Activated CD4-positive, alpha-beta memory T cell treated with anti-CD3 and anti-CD28 coated beads for 36 hours (primary cell): ENCODE measurements at regions not wholly inside any gene's neighbourhood (a gene's known extent, or its start where the extent isn't known, plus 50 kb on each side); places are given as distances from the start of the nearest gene placed in this dataset.

Experiments used
- CTCF ChIA-PET: fragments of 350-600 bp; sonication (Branson Sonifier 250); formaldehyde crosslinking; loops from one replicate; lab custom pipeline; 2021; ENCODE audit warnings: antibody characterized with exemption, inconsistent platforms; lab: Charles Lee
- POLR2A ChIA-PET: fragments of 350-600 bp; sonication (Branson Sonifier 250); formaldehyde crosslinking; loops from one replicate; lab custom pipeline; 2021; ENCODE audit warnings: antibody characterized with exemption; lab: Charles Lee
- DNase-seq: peaks from one replicate; pipeline ENCODE4 v3.0.0-alpha.2; 2020
- H3K27ac Mint-ChIP-seq: one replicate; pipeline ENCODE4 v1.8.0; 2021; ENCODE audit warnings: mixed read lengths
- H3K27me3 Mint-ChIP-seq: one replicate; pipeline ENCODE4 v1.8.0; 2021; ENCODE audit warnings: mixed read lengths
- H3K36me3 Mint-ChIP-seq: one replicate; pipeline ENCODE4 v1.8.0; 2021; ENCODE audit warnings: mixed read lengths
- H3K4me1 Mint-ChIP-seq: one replicate; pipeline ENCODE4 v1.8.0; 2021; ENCODE audit warnings: low read depth, mixed read lengths
- H3K4me3 Mint-ChIP-seq: one replicate; pipeline ENCODE4 v1.8.0; 2021; ENCODE audit warnings: mild to moderate bottlenecking, mixed read lengths
- H3K9me3 Mint-ChIP-seq: one replicate; pipeline ENCODE4 v1.8.0; 2021; ENCODE audit warnings: mixed read lengths
- intact Hi-C: fragments of 100-400 bp; cut with micrococcal nuclease; formaldehyde crosslinking; loops from one replicate; pipeline ENCODE4 v1.15.1; 2023

- H3K9me3 Mint-ChIP-seq: peaks cover 9% of the 10 kb centered on the region
- no peak overlapping the region for H3K27ac Mint-ChIP-seq
- DNase-seq: no peak
- CTCF ChIA-PET: no interaction called here
- H3K27me3 Mint-ChIP-seq: no peaks in the 10 kb centered on the region
- no peaks in the 10 kb centered on the region for H3K36me3 Mint-ChIP-seq
- H3K4me3 Mint-ChIP-seq: no peak overlapping the region
- no peaks in the 10 kb centered on the region for H3K4me1 Mint-ChIP-seq
- POLR2A ChIA-PET: no interaction called here
- intact Hi-C loops: no loop called here
Measured at GRCh38 chr3:106755336-106755735, 621.9 kb upstream of the CCDC54 start.

GRCh38 chr3:106756901-106757300 lies 620.3 kb upstream of the CCDC54 start:
- ChIA-PET POLR2A (no interaction called here), CTCF (no interaction called here)
- DNase-seq: no peak
- H3K4me3 Mint-ChIP-seq: no peak overlapping the region
- H3K36me3 Mint-ChIP-seq: no peaks in the 10 kb centered on the region
- H3K27ac Mint-ChIP-seq: no peak overlapping the region
- H3K27me3 Mint-ChIP-seq: no peaks in the 10 kb centered on the region
- no peaks in the 10 kb centered on the region for H3K4me1 Mint-ChIP-seq
- peaks cover 9% of the 10 kb centered on the region for H3K9me3 Mint-ChIP-seq
- intact Hi-C loops: no loop called here

GRCh38 chr3:106758459-106758858 lies 618.8 kb upstream of the CCDC54 start:
- CTCF ChIA-PET: no interaction called here
- intact Hi-C loops: no loop called here
- peaks cover 9% of the 10 kb centered on the region for H3K9me3 Mint-ChIP-seq
- H3K36me3 Mint-ChIP-seq: no peaks in the 10 kb centered on the region
- no peaks in the 10 kb centered on the region for H3K4me1 Mint-ChIP-seq
- DNase-seq: no peak
- H3K27me3 Mint-ChIP-seq: no peaks in the 10 kb centered on the region
- no peak overlapping the region for H3K27ac Mint-ChIP-seq
- POLR2A ChIA-PET: no interaction called here
- H3K4me3 Mint-ChIP-seq: no peak overlapping the region

- peaks cover 6% of the 10 kb centered on the region for H3K9me3 Mint-ChIP-seq
- H3K36me3 Mint-ChIP-seq: no peaks in the 10 kb centered on the region
- ChIA-PET POLR2A (no interaction called here), CTCF (no interaction called here)
- no peaks in the 10 kb centered on the region for H3K27me3 Mint-ChIP-seq
- no peak overlapping the region for H3K4me3 Mint-ChIP-seq
- intact Hi-C loops: no loop called here
- no peaks in the 10 kb centered on the region for H3K4me1 Mint-ChIP-seq
- H3K27ac Mint-ChIP-seq: no peak overlapping the region
- DNase-seq: no peak
Measured at GRCh38 chr3:106759731-106760130, 617.5 kb upstream of the CCDC54 start.

GRCh38 chr3:106765342-106765741 lies 611.9 kb upstream of the CCDC54 start:
- no peak overlapping the region for H3K27ac Mint-ChIP-seq
- H3K9me3 Mint-ChIP-seq: no peaks in the 10 kb centered on the region
- H3K36me3 Mint-ChIP-seq: no peaks in the 10 kb centered on the region
- ChIA-PET POLR2A (no interaction called here), CTCF (no interaction called here)
- H3K4me3 Mint-ChIP-seq: no peak overlapping the region
- H3K27me3 Mint-ChIP-seq: no peaks in the 10 kb centered on the region
- no peak for DNase-seq
- intact Hi-C loops: no loop called here
- H3K4me1 Mint-ChIP-seq: no peaks in the 10 kb centered on the region

- H3K36me3 Mint-ChIP-seq: no peaks in the 10 kb centered on the region
- ChIA-PET CTCF (no interaction called here), POLR2A (no interaction called here)
- intact Hi-C loops: no loop called here
- DNase-seq: no peak
- H3K4me3 Mint-ChIP-seq: no peak overlapping the region
- no peaks in the 10 kb centered on the region for H3K9me3 Mint-ChIP-seq
- H3K4me1 Mint-ChIP-seq: no peaks in the 10 kb centered on the region
- H3K27me3 Mint-ChIP-seq: no peaks in the 10 kb centered on the region
- no peak overlapping the region for H3K27ac Mint-ChIP-seq
Measured at GRCh38 chr3:106768941-106769480, 608.2 kb upstream of the CCDC54 start.

- DNase-seq: no peak
- no peaks in the 10 kb centered on the region for H3K36me3 Mint-ChIP-seq
- intact Hi-C loops: no loop called here
- ChIA-PET POLR2A (no interaction called here), CTCF (no interaction called here)
- H3K27me3 Mint-ChIP-seq: no peaks in the 10 kb centered on the region
- no peak overlapping the region for H3K27ac Mint-ChIP-seq
- H3K9me3 Mint-ChIP-seq: no peaks in the 10 kb centered on the region
- no peaks in the 10 kb centered on the region for H3K4me1 Mint-ChIP-seq
- H3K4me3 Mint-ChIP-seq: no peak overlapping the region
Measured at GRCh38 chr3:106773795-106774194, 603.4 kb upstream of the CCDC54 start.

GRCh38 chr3:106783231-106783630 lies 594.0 kb upstream of the CCDC54 start:
- no peaks in the 10 kb centered on the region for H3K27me3 Mint-ChIP-seq
- H3K36me3 Mint-ChIP-seq: no peaks in the 10 kb centered on the region
- H3K9me3 Mint-ChIP-seq: no peaks in the 10 kb centered on the region
- intact Hi-C loops: no loop called here
- H3K4me1 Mint-ChIP-seq: no peaks in the 10 kb centered on the region
- no peak overlapping the region for H3K27ac Mint-ChIP-seq
- CTCF ChIA-PET: no interaction called here
- DNase-seq: no peak
- POLR2A ChIA-PET: no interaction called here
- no peak overlapping the region for H3K4me3 Mint-ChIP-seq

- intact Hi-C loops: no loop called here
- Mint-ChIP-seq H3K27me3 (no peaks in the 10 kb centered on the region), H3K9me3 (no peaks in the 10 kb centered on the region), H3K4me1 (no peaks in the 10 kb centered on the region), H3K4me3 (no peak overlapping the region), H3K36me3 (no peaks in the 10 kb centered on the region), H3K27ac (no peak overlapping the region)
- POLR2A ChIA-PET: no interaction called here
- CTCF ChIA-PET: no interaction called here
- DNase-seq: no peak
Measured at GRCh38 chr3:106789276-106789675, 588.0 kb upstream of the CCDC54 start.

GRCh38 chr3:106792716-106793115 lies 584.5 kb upstream of the CCDC54 start:
- Mint-ChIP-seq H3K36me3 (no peaks in the 10 kb centered on the region), H3K9me3 (no peaks in the 10 kb centered on the region), H3K27ac (no peak overlapping the region), H3K4me1 (no peaks in the 10 kb centered on the region), H3K27me3 (no peaks in the 10 kb centered on the region), H3K4me3 (no peak overlapping the region)
- DNase-seq: no peak
- intact Hi-C loops: no loop called here
- ChIA-PET POLR2A (no interaction called here), CTCF (no interaction called here)

GRCh38 chr3:106794442-106794841 lies 582.8 kb upstream of the CCDC54 start:
- POLR2A ChIA-PET: no interaction called here
- CTCF ChIA-PET: no interaction called here
- Mint-ChIP-seq H3K27ac (no peak overlapping the region), H3K27me3 (no peaks in the 10 kb centered on the region), H3K36me3 (no peaks in the 10 kb centered on the region), H3K9me3 (no peaks in the 10 kb centered on the region), H3K4me1 (no peaks in the 10 kb centered on the region), H3K4me3 (no peak overlapping the region)
- DNase-seq: no peak
- intact Hi-C loops: no loop called here

GRCh38 chr3:106795553-106795952 lies 581.7 kb upstream of the CCDC54 start:
- CTCF ChIA-PET: no interaction called here

GRCh38 chr3:106797461-106797860 lies 579.8 kb upstream of the CCDC54 start:
- POLR2A ChIA-PET: no interaction called here
- Mint-ChIP-seq H3K4me3 (no peak overlapping the region), H3K4me1 (no peaks in the 10 kb centered on the region), H3K9me3 (no peaks in the 10 kb centered on the region), H3K36me3 (no peaks in the 10 kb centered on the region), H3K27me3 (no peaks in the 10 kb centered on the region), H3K27ac (no peak overlapping the region)
- CTCF ChIA-PET: no interaction called here
- no peak for DNase-seq
- intact Hi-C loops: no loop called here

More at GRCh38 chr3:106795553-106795952, 581.7 kb upstream of the CCDC54 start:
- H3K4me1 Mint-ChIP-seq: no peaks in the 10 kb centered on the region
- H3K36me3 Mint-ChIP-seq: no peaks in the 10 kb centered on the region
- no peak overlapping the region for H3K4me3 Mint-ChIP-seq
- H3K9me3 Mint-ChIP-seq: no peaks in the 10 kb centered on the region
- DNase-seq: no peak
- H3K27ac Mint-ChIP-seq: no peak overlapping the region
- POLR2A ChIA-PET: no interaction called here
- intact Hi-C loops: no loop called here
- H3K27me3 Mint-ChIP-seq: no peaks in the 10 kb centered on the region
